GM12878 (cell line): ENCODE measurements at regions not wholly inside any gene's neighbourhood (a gene's known extent, or its start where the extent isn't known, plus 50 kb on each side); places are given as distances from the start of the nearest gene placed in this dataset.

Source experiments
- ATAC-seq: fragments of 200-7000 bp; cut with Tn5 transposase; 3 replicates; pipeline ENCODE4 v1.9.1; 2020; ENCODE audit warnings: mild to moderate bottlenecking, moderate library complexity
- BruUV-seq: library from RNA; stranded (reverse); fragments of 400-500 nt; replicated peaks from 2 replicates; lab custom pipeline; 2021; lab: Mats Ljungman, UMichigan
- CTCF ChIA-PET: fragments of 300-600 bp; sonication (Branson Sonifier 250); formaldehyde crosslinking; extraction: SDS; loops from one replicate; lab custom pipeline; 2021; ENCODE audit warnings: inconsistent platforms; lab: Yijun Ruan, JAX
- POLR2A ChIA-PET: fragments of 350-600 bp; formaldehyde crosslinking; extraction: SDS; loops from one replicate; lab custom pipeline; 2021; ENCODE audit warnings: inconsistent platforms; lab: Charles Lee
- RAD21 ChIA-PET: fragments of 300-600 bp; sonication (Branson Sonifier 250); formaldehyde crosslinking; loops from one replicate; lab custom pipeline; 2023; ENCODE audit warnings: antibody characterized with exemption; ENCODE audit not compliant: unreplicated experiment; lab: Charles Lee
- SMC1A ChIA-PET: fragments of 300-600 bp; sonication (Branson Sonifier 250); formaldehyde crosslinking; loops from one replicate; lab custom pipeline; 2023; ENCODE audit not compliant: unreplicated experiment, uncharacterized antibody; lab: Charles Lee
- DNase-seq: peaks from one replicate; pipeline ENCODE4 v3.0.0-alpha.2; 2011; ENCODE audit warnings: low read depth, low spot score
- FAIRE-seq: peaks from 3 replicates; lab custom pipeline; 2011; peaks lifted over from hg19 to GRCh38; lab: Jason Lieb, UNC
- H2AFZ ChIP-seq: 2 replicates; pipeline ENCODE4 v1.6.0; 2011; ENCODE audit warnings: low read depth, low read length, control low read depth; ENCODE audit not compliant: control insufficient read depth
- H3K27ac ChIP-seq: 2 replicates; pipeline ENCODE4 v1.5.1; 2011; ENCODE audit warnings: control low read depth; ENCODE audit not compliant: control insufficient read depth, insufficient read depth
- H3K27me3 ChIP-seq, 2 experiments: replicated peaks in 1 of 2; 2 replicates each; pipeline versions ENCODE4 v1.6.0 to v1.6.1; 2011; ENCODE audit warnings: low read length in 1 of 2; ENCODE audit not compliant: control insufficient read depth in 2 of 2, insufficient read depth in 2 of 2
- H3K36me3 ChIP-seq, 2 experiments: 2 replicates each; pipeline ENCODE4 v1.5.1; 2011; ENCODE audit warnings: low read length in 1 of 2; ENCODE audit not compliant: control insufficient read depth in 2 of 2, insufficient read depth in 2 of 2
- H3K4me1 ChIP-seq: 2 replicates; pipeline ENCODE4 v1.6.1; 2011; ENCODE audit warnings: mild to moderate bottlenecking, low read length, moderate library complexity, mixed read lengths; ENCODE audit not compliant: control insufficient read depth, insufficient read depth
- H3K4me2 ChIP-seq: 2 replicates; pipeline ENCODE4 v1.6.0; 2011; ENCODE audit warnings: control low read depth; ENCODE audit not compliant: control insufficient read depth, insufficient read depth
- H3K4me3 ChIP-seq: fragments of 200-600 bp; sonication (generic); 2 replicates; pipeline ENCODE4 v1.5.1; 2016
- H3K79me2 ChIP-seq: 2 replicates; pipeline ENCODE4 v1.6.0; 2011; ENCODE audit warnings: low read length; ENCODE audit not compliant: control insufficient read depth, insufficient read depth
- H3K9ac ChIP-seq: 2 replicates; pipeline ENCODE4 v1.8.0; 2011; ENCODE audit warnings: low read length, control low read depth, mixed read lengths; ENCODE audit not compliant: control insufficient read depth, insufficient read depth
- H3K9me3 ChIP-seq: replicated peaks from 3 replicates; pipeline ENCODE4 v1.5.1; 2011; ENCODE audit warnings: mild to moderate bottlenecking, low read length; ENCODE audit not compliant: control insufficient read depth, insufficient read depth
- H4K20me1 ChIP-seq: 2 replicates; pipeline ENCODE4 v1.6.0; 2011; ENCODE audit not compliant: control insufficient read depth, insufficient read depth
- PAX5 ChIP-seq: IDR thresholded peaks from 2 replicates; pipeline ENCODE4 v1.6.1; 2011; ENCODE audit warnings: low read depth, low read length, borderline replicate concordance
- POLR2AphosphoS5 ChIP-seq: IDR thresholded peaks from 2 replicates; pipeline ENCODE4 v1.6.1; 2011; ENCODE audit warnings: mild to moderate bottlenecking, low read length, inconsistent platforms
- SIN3A ChIP-seq: IDR thresholded peaks from 2 replicates; pipeline ENCODE4 v1.6.1; 2012; ENCODE audit warnings: low read depth, low read length, improper control_type of control experiment
- TCF3 ChIP-seq: IDR thresholded peaks from 2 replicates; pipeline ENCODE4 v1.6.1; 2012; ENCODE audit warnings: low read depth, mild to moderate bottlenecking, low read length, borderline replicate concordance; ENCODE audit not compliant: insufficient read depth
- WGBS: methylation state at CpG from one replicate; pipeline ENCODE4 v1.1.6; 2016; ENCODE audit warnings: low lambda C conversion rate; ENCODE audit not compliant: insufficient replicate concordance, insufficient coverage; ENCODE audit errors: missing lambda C conversion rate; 5-methylcytosine and 5-hydroxymethylcytosine counted together
- in situ Hi-C: fragments of 300-500 bp; cut with MboI; formaldehyde crosslinking; loops from 9 replicates; pipeline ENCODE4 v1.14.3; 2018; ENCODE audit warnings: mixed read lengths
- intact Hi-C: fragments of 100-400 bp; cut with micrococcal nuclease; formaldehyde crosslinking; loops from one replicate; pipeline ENCODE4 v1.14.2; 2022; ENCODE audit not compliant: unreplicated experiment
- TF ChIP-seq, protein P1 (sequence below): fragments of 450-650 bp; IDR thresholded peaks from 2 replicates; pipeline ENCODE4 v1.6.1; 2017; ENCODE audit warnings: borderline replicate concordance
- TF ChIP-seq, protein P2 (sequence below): fragments of 450-650 bp; IDR thresholded peaks from 2 replicates; pipeline ENCODE4 v1.6.1; 2017; ENCODE audit warnings: mild to moderate bottlenecking, moderate library complexity

DNA sequence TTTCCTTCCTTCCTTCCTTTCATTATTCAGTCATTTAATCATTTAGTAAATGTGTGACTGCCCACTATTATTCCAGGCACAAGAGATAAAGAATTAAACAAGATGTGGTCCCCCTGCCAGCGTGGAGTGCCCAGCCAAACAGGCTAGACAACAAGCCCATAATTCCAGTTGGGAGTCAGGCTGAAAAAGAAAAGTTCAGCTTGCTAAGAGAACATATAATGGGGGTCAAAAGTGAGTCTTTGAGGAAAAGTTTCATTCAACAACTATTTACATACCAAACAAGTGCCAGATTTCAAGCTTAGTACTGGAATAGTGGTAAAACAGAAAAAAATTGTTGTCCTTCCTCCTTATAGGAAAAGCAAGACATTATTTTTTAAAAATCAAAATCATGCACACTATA is 523.7 kb downstream of the TAFA4 start:
- H3K27ac ChIP-seq: no peak overlapping the region
- H3K9me3 ChIP-seq: no peaks in the 10 kb centered on the region
- in situ Hi-C loops: no loop called here
- 0% methylated on average over 1 of the region's 1 CpG for WGBS
- no TSS peak for BruUV-seq
- H3K79me2 ChIP-seq: no peaks in the 10 kb centered on the region
- FAIRE-seq (no peak), DNase-seq (no peak), ATAC-seq (no peak)
- ChIA-PET SMC1A (no interaction called here), CTCF (no interaction called here), RAD21 (no interaction called here), POLR2A (no interaction called here)
- H3K4me3 ChIP-seq: no peak overlapping the region
- H3K4me2 ChIP-seq: no peak overlapping the region
- H3K27me3 ChIP-seq: no peaks in the 10 kb centered on the region
- intact Hi-C loops: no loop called here
- H4K20me1 ChIP-seq: no peaks in the 10 kb centered on the region
- H3K36me3 ChIP-seq: no peaks in the 10 kb centered on the region
- no peak overlapping the region for H3K9ac ChIP-seq
- TF ChIP-seq, protein P1, sequence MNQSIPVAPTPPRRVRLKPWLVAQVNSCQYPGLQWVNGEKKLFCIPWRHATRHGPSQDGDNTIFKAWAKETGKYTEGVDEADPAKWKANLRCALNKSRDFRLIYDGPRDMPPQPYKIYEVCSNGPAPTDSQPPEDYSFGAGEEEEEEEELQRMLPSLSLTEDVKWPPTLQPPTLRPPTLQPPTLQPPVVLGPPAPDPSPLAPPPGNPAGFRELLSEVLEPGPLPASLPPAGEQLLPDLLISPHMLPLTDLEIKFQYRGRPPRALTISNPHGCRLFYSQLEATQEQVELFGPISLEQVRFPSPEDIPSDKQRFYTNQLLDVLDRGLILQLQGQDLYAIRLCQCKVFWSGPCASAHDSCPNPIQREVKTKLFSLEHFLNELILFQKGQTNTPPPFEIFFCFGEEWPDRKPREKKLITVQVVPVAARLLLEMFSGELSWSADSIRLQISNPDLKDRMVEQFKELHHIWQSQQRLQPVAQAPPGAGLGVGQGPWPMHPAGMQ: no peak
- TF ChIP-seq POLR2AphosphoS5 (no peak), TCF3 (no peak), SIN3A (no peak), PAX5 (no peak)
- TF ChIP-seq, protein P2, sequence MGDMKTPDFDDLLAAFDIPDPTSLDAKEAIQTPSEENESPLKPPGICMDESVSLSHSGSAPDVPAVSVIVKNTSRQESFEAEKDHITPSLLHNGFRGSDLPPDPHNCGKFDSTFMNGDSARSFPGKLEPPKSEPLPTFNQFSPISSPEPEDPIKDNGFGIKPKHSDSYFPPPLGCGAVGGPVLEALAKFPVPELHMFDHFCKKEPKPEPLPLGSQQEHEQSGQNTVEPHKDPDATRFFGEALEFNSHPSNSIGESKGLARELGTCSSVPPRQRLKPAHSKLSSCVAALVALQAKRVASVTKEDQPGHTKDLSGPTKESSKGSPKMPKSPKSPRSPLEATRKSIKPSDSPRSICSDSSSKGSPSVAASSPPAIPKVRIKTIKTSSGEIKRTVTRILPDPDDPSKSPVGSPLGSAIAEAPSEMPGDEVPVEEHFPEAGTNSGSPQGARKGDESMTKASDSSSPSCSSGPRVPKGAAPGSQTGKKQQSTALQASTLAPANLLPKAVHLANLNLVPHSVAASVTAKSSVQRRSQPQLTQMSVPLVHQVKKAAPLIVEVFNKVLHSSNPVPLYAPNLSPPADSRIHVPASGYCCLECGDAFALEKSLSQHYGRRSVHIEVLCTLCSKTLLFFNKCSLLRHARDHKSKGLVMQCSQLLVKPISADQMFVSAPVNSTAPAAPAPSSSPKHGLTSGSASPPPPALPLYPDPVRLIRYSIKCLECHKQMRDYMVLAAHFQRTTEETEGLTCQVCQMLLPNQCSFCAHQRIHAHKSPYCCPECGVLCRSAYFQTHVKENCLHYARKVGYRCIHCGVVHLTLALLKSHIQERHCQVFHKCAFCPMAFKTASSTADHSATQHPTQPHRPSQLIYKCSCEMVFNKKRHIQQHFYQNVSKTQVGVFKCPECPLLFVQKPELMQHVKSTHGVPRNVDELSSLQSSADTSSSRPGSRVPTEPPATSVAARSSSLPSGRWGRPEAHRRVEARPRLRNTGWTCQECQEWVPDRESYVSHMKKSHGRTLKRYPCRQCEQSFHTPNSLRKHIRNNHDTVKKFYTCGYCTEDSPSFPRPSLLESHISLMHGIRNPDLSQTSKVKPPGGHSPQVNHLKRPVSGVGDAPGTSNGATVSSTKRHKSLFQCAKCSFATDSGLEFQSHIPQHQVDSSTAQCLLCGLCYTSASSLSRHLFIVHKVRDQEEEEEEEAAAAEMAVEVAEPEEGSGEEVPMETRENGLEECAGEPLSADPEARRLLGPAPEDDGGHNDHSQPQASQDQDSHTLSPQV: no peak
- no peaks in the 10 kb centered on the region for H3K4me1 ChIP-seq
- no peak overlapping the region for H2AFZ ChIP-seq
